A673 (cell line): ENCODE measurements at regions not wholly inside any gene's neighbourhood (a gene's known extent, or its start where the extent isn't known, plus 50 kb on each side); places are given as distances from the start of the nearest gene placed in this dataset.

Source experiments
- BruUV-seq: library from RNA; stranded (reverse); fragments of 400-500 nt; replicated peaks from 2 replicates; lab custom pipeline; 2021; lab: Mats Ljungman, UMichigan
- CTCF ChIA-PET: fragments of 300-600 bp; sonication (Branson Sonifier 250); formaldehyde crosslinking; loops from one replicate; lab custom pipeline; 2022; ENCODE audit warnings: antibody characterized with exemption; lab: Charles Lee
- POLR2A ChIA-PET: fragments of 300-600 bp; sonication (Branson Sonifier 250); formaldehyde crosslinking; loops from one replicate; lab custom pipeline; 2022; ENCODE audit warnings: antibody characterized with exemption; ENCODE audit not compliant: low non-redundant PET; lab: Charles Lee
- DNase-seq: peaks from one replicate; pipeline ENCODE4 v3.0.0-alpha.2; 2015; ENCODE audit warnings: low spot score
- H3K27ac ChIP-seq: fragments of 200-600 bp; sonication (generic); 2 replicates; pipeline ENCODE4 v1.5.1; 2016; ENCODE audit warnings: mixed run types, low read depth, mild to moderate bottlenecking, mixed read lengths, antibody characterized with exemption, low read length; ENCODE audit not compliant: poor library complexity, severe bottlenecking
- H3K27me3 ChIP-seq: fragments of 200-600 bp; sonication (generic); replicated peaks from 2 replicates; pipeline ENCODE4 v1.6.1; 2017; ENCODE audit warnings: mixed run types, low read depth, mild to moderate bottlenecking, mixed read lengths, antibody characterized with exemption, low read length; ENCODE audit not compliant: insufficient read depth, poor library complexity
- H3K36me3 ChIP-seq: fragments of 200-600 bp; sonication (generic); 2 replicates; pipeline ENCODE4 v1.6.1; 2016; ENCODE audit warnings: mixed run types, mild to moderate bottlenecking, mixed read lengths, antibody characterized with exemption, low read length; ENCODE audit not compliant: insufficient read depth, poor library complexity, severe bottlenecking
- H3K4me1 ChIP-seq: fragments of 200-600 bp; sonication (generic); 2 replicates; pipeline ENCODE4 v1.6.1; 2017; ENCODE audit warnings: mixed run types, mild to moderate bottlenecking, mixed read lengths, antibody characterized with exemption, low read length; ENCODE audit not compliant: insufficient read depth, poor library complexity, severe bottlenecking
- H3K4me3 ChIP-seq: fragments of 200-600 bp; sonication (generic); 2 replicates; pipeline ENCODE4 v1.5.1; 2016; ENCODE audit warnings: low read depth, mixed run types, mild to moderate bottlenecking, mixed read lengths, low read length; ENCODE audit not compliant: poor library complexity, severe bottlenecking
- H3K9me3 ChIP-seq: fragments of 200-600 bp; sonication (generic); 2 replicates; pipeline ENCODE4 v1.6.1; 2016; ENCODE audit warnings: mixed run types, low read depth, mild to moderate bottlenecking, mixed read lengths, antibody characterized with exemption, low read length; ENCODE audit not compliant: poor library complexity, severe bottlenecking
- EZH2 ChIP-seq: fragments of 200-600 bp; sonication (generic); IDR thresholded peaks from 2 replicates; pipeline ENCODE4 v1.6.1; 2017; ENCODE audit warnings: borderline replicate concordance, low read depth, mild to moderate bottlenecking, mixed read lengths, antibody characterized with exemption, low read length; ENCODE audit not compliant: poor library complexity, severe bottlenecking
- intact Hi-C: fragments of 100-400 bp; cut with micrococcal nuclease; formaldehyde crosslinking; loops from one replicate; pipeline ENCODE4 v1.10.0; 2022; ENCODE audit not compliant: unreplicated experiment
- TF ChIP-seq, protein P1 (sequence below): fragments of 300-800, 200-600 bp; sonication (generic); conservative IDR thresholded peaks from 2 replicates; pipeline ENCODE4 v1.5.1; 2017; ENCODE audit warnings: low read depth, mild to moderate bottlenecking, antibody characterized with exemption, low read length, moderate library complexity, mixed read lengths

DNA sequence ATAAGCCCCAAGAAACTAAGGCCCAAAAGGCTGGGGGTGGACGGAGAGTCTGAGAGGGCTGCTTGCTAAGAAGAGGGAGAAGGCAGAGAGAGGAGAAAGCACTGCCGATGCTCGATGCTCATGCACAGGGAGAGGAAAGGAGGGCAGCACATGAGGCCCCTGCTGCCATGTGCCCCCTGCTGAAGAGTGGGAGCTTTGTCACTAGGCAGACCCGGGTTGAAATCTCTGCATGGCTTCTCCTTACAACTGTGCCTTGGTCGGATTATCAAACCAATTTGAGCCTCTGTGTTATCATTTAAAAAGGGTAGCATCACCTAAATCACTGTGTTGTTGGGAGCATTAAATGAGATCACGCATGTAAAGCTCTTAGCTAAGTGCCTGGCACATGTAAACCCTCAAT lies 330.5 kb downstream of the NXPE2 start:
- intact Hi-C loops = no loop called here
- H3K4me1 ChIP-seq = no peaks in the 10 kb centered on the region
- BruUV-seq = no TSS peak
- no peaks in the 10 kb centered on the region for H3K36me3 ChIP-seq
- POLR2A ChIA-PET = no interaction called here
- no peak overlapping the region for H3K27ac ChIP-seq
- H3K4me3 ChIP-seq = no peak overlapping the region
- CTCF ChIA-PET = no interaction called here
- no peak for DNase-seq
- TF ChIP-seq, protein P1, sequence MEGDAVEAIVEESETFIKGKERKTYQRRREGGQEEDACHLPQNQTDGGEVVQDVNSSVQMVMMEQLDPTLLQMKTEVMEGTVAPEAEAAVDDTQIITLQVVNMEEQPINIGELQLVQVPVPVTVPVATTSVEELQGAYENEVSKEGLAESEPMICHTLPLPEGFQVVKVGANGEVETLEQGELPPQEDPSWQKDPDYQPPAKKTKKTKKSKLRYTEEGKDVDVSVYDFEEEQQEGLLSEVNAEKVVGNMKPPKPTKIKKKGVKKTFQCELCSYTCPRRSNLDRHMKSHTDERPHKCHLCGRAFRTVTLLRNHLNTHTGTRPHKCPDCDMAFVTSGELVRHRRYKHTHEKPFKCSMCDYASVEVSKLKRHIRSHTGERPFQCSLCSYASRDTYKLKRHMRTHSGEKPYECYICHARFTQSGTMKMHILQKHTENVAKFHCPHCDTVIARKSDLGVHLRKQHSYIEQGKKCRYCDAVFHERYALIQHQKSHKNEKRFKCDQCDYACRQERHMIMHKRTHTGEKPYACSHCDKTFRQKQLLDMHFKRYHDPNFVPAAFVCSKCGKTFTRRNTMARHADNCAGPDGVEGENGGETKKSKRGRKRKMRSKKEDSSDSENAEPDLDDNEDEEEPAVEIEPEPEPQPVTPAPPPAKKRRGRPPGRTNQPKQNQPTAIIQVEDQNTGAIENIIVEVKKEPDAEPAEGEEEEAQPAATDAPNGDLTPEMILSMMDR = no peak
- no peak for TF ChIP-seq EZH2
- no peaks in the 10 kb centered on the region for H3K27me3 ChIP-seq
- no peaks in the 10 kb centered on the region for H3K9me3 ChIP-seq

DNA sequence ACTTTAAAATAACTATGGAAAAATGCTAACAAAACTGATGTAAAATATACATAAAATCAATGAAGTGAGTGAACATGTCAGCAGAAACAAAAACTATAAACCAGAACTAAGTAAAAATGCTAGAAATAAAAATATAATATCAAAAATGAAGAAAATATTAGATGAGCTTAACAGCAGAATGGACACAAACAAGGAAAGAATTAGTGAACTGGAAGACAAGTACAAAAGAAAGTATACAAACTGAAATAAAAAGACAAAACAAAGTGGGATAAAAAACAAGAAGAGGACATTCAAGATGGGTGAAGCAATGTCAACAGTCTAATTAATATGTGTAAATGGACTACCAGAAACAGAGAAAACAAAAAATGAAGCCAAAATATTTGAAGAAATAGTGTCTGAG lies 339.2 kb downstream of the NXPE2 start:
- intact Hi-C loops = no loop called here
- no peaks in the 10 kb centered on the region for H3K4me1 ChIP-seq
- peaks cover 11% of the 10 kb centered on the region for H3K9me3 ChIP-seq
- H3K27ac ChIP-seq = no peak overlapping the region
- H3K4me3 ChIP-seq = no peak overlapping the region
- CTCF ChIA-PET = no interaction called here
- POLR2A ChIA-PET = no interaction called here
- H3K36me3 ChIP-seq = no peaks in the 10 kb centered on the region
- no peaks in the 10 kb centered on the region for H3K27me3 ChIP-seq
- no peak for TF ChIP-seq EZH2
- TF ChIP-seq, protein P1 = no peak
- no peak for DNase-seq
- BruUV-seq = no TSS peak

DNA sequence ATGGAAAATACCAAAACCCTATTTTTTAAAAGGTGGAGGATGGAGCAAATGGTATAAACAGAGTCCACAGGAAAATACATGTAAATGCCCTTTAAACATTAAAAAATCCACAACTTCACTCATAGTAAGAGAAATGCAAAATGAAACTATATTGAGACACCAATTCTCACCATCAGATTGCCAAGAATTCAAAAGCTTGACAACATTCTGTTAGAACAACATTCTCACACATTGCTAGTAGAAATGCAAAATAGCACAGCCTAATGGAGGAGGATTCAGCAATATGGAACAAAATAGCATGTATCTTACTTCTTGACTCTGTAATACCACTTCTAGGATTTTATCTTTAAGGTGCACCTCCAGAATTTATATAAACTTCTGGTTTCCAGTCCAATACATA lies 351.8 kb downstream of the NXPE2 start:
- POLR2A ChIA-PET = no interaction called here
- Histone ChIP-seq H3K36me3 (no peaks in the 10 kb centered on the region), H3K9me3 (no peaks in the 10 kb centered on the region), H3K27me3 (no peaks in the 10 kb centered on the region), H3K4me1 (no peaks in the 10 kb centered on the region), H3K27ac (no peak overlapping the region), H3K4me3 (no peak overlapping the region)
- TF ChIP-seq, protein P1 = no peak
- no peak for TF ChIP-seq EZH2
- CTCF ChIA-PET = no interaction called here
- no peak for DNase-seq
- intact Hi-C loops = no loop called here
- BruUV-seq = no TSS peak
